HG02938 (cell line): ENCODE measurements at regions not wholly inside any gene's neighbourhood (a gene's known extent, or its start where the extent isn't known, plus 50 kb on each side); places are given as distances from the start of the nearest gene placed in this dataset.
"Not testable (repeated sequence)": the region's sequence is repeated elsewhere in the genome, so short reads cannot be mapped to it uniquely, and the experiment has no call there.

Experiments used
- ATAC-seq: cut with Tn5 transposase; IDR thresholded peaks from one replicate; pipeline ENCODE4 v1.9.1; 2021; ENCODE audit warnings: mild to moderate bottlenecking, moderate library complexity; ENCODE audit not compliant: unreplicated experiment

- no peak for ATAC-seq
Measured at GRCh38 chr1:80170811-80171485, 1164.4 kb upstream of the ADGRL4 start.

- ATAC-seq = no peak
Measured at GRCh38 chr1:80164150-80164549, 1157.6 kb upstream of the ADGRL4 start.

GRCh38 chr1:80163686-80164085 lies 1157.2 kb upstream of the ADGRL4 start:
- no peak for ATAC-seq

GRCh38 chr1:80158771-80159170 lies 1152.2 kb upstream of the ADGRL4 start:
- ATAC-seq = no peak

- ATAC-seq = no peak
Measured at GRCh38 chr1:80158266-80158665, 1151.7 kb upstream of the ADGRL4 start.

- ATAC-seq = no peak
Measured at GRCh38 chr1:80155371-80155770, 1148.8 kb upstream of the ADGRL4 start.

- no peak for ATAC-seq
Measured at GRCh38 chr1:80154176-80154575, 1147.6 kb upstream of the ADGRL4 start.

- no peak for ATAC-seq
Measured at GRCh38 chr1:80153762-80154161, 1147.2 kb upstream of the ADGRL4 start.

- no peak for ATAC-seq
Measured at GRCh38 chr1:80143361-80143760, 1136.8 kb upstream of the ADGRL4 start.

GRCh38 chr1:80137946-80138602 lies 1131.5 kb upstream of the ADGRL4 start:
- ATAC-seq = not testable (repeated sequence)

GRCh38 chr1:80113168-80114038 lies 1106.9 kb upstream of the ADGRL4 start:
- ATAC-seq = no peak

- ATAC-seq = no peak
Measured at GRCh38 chr1:80101159-80101558, 1094.6 kb upstream of the ADGRL4 start.

- no peak for ATAC-seq
Measured at GRCh38 chr1:80099713-80100112, 1093.2 kb upstream of the ADGRL4 start.

GRCh38 chr1:80085067-80085466 lies 1078.5 kb upstream of the ADGRL4 start:
- ATAC-seq = no peak

GRCh38 chr1:80083892-80084291 lies 1077.4 kb upstream of the ADGRL4 start:
- no peak for ATAC-seq

- no peak for ATAC-seq
Measured at GRCh38 chr1:80076469-80076868, 1069.9 kb upstream of the ADGRL4 start.

GRCh38 chr1:80075351-80075750 lies 1068.8 kb upstream of the ADGRL4 start:
- ATAC-seq = no peak

- no peak for ATAC-seq
Measured at GRCh38 chr1:80072563-80072962, 1066.0 kb upstream of the ADGRL4 start.

- ATAC-seq = no peak
Measured at GRCh38 chr1:80066060-80066459, 1059.5 kb upstream of the ADGRL4 start.

- ATAC-seq = no peak
Measured at GRCh38 chr1:80064524-80064923, 1058.0 kb upstream of the ADGRL4 start.

GRCh38 chr1:80059940-80060339 lies 1053.4 kb upstream of the ADGRL4 start:
- no peak for ATAC-seq

- no peak for ATAC-seq
Measured at GRCh38 chr1:80056179-80056578, 1049.6 kb upstream of the ADGRL4 start.
